ENCODE measurements at regions not wholly inside any gene's neighbourhood (a gene's known extent, or its start where the extent isn't known, plus 50 kb on each side); places are given as distances from the start of the nearest gene placed in this dataset.

- Histone ChIP-seq H3K9ac (ENCODE audit: low read depth in 1 of 2, low read length in 2 of 2) (no peak overlapping the region), H3K4me1 (ENCODE audit: control insufficient read depth in 4 of 4, insufficient read depth in 4 of 4, low read length in 3 of 4) (no peaks in the 10 kb centered on the region), H3K36me3 (ENCODE audit: control insufficient read depth in 4 of 4, insufficient read depth in 3 of 4, low read depth in 1 of 4, low read length in 3 of 4) (no peaks in the 10 kb centered on the region), H3K4me3 (ENCODE audit: low read depth in 1 of 3, low read length in 3 of 3) (no peak overlapping the region), H3K27me3 (ENCODE audit: control insufficient read depth in 4 of 4, insufficient read depth in 4 of 4, low read length in 3 of 4) (no peaks in the 10 kb centered on the region), H3K27ac (ENCODE audit: low read depth in 1 of 2, low read length in 2 of 2) (no peak overlapping the region), H3K9me3 (ENCODE audit: control insufficient read depth in 4 of 4, low read length in 3 of 4) (no peaks in the 10 kb centered on the region)
- no peak for TF ChIP-seq TAF1 (conservative IDR thresholded peaks at IDR 0.05)
- no peak for TF ChIP-seq YY1 (IDR thresholded peaks at IDR 0.05)
- TF ChIP-seq EGR1 (IDR thresholded peaks at IDR 0.05; ENCODE audit: low read depth in 2 of 2), result no peak
- no peak for TF ChIP-seq HNF4G (IDR thresholded peaks at IDR 0.05)
- TF ChIP-seq, protein P1, sequence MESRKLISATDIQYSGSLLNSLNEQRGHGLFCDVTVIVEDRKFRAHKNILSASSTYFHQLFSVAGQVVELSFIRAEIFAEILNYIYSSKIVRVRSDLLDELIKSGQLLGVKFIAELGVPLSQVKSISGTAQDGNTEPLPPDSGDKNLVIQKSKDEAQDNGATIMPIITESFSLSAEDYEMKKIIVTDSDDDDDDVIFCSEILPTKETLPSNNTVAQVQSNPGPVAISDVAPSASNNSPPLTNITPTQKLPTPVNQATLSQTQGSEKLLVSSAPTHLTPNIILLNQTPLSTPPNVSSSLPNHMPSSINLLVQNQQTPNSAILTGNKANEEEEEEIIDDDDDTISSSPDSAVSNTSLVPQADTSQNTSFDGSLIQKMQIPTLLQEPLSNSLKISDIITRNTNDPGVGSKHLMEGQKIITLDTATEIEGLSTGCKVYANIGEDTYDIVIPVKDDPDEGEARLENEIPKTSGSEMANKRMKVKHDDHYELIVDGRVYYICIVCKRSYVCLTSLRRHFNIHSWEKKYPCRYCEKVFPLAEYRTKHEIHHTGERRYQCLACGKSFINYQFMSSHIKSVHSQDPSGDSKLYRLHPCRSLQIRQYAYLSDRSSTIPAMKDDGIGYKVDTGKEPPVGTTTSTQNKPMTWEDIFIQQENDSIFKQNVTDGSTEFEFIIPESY (IDR thresholded peaks at IDR 0.05), result no peak
- no peak for TF ChIP-seq GABPA (IDR thresholded peaks at IDR 0.05 in 1 of 2, conservative IDR thresholded peaks at IDR 0.05 in 1 of 2)
- no peak for TF ChIP-seq RAD21 (IDR thresholded peaks at IDR 0.05)
- no peak for TF ChIP-seq MAX (IDR thresholded peaks at IDR 0.05)
- TF ChIP-seq, protein P2, sequence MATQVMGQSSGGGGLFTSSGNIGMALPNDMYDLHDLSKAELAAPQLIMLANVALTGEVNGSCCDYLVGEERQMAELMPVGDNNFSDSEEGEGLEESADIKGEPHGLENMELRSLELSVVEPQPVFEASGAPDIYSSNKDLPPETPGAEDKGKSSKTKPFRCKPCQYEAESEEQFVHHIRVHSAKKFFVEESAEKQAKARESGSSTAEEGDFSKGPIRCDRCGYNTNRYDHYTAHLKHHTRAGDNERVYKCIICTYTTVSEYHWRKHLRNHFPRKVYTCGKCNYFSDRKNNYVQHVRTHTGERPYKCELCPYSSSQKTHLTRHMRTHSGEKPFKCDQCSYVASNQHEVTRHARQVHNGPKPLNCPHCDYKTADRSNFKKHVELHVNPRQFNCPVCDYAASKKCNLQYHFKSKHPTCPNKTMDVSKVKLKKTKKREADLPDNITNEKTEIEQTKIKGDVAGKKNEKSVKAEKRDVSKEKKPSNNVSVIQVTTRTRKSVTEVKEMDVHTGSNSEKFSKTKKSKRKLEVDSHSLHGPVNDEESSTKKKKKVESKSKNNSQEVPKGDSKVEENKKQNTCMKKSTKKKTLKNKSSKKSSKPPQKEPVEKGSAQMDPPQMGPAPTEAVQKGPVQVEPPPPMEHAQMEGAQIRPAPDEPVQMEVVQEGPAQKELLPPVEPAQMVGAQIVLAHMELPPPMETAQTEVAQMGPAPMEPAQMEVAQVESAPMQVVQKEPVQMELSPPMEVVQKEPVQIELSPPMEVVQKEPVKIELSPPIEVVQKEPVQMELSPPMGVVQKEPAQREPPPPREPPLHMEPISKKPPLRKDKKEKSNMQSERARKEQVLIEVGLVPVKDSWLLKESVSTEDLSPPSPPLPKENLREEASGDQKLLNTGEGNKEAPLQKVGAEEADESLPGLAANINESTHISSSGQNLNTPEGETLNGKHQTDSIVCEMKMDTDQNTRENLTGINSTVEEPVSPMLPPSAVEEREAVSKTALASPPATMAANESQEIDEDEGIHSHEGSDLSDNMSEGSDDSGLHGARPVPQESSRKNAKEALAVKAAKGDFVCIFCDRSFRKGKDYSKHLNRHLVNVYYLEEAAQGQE (IDR thresholded peaks at IDR 0.05), result no peak
- no peak for DNase-seq (ENCODE audit: low spot score)
- WGBS, result 65% methylated on average over 3 of the region's 3 CpGs
These were observed 318.4 kb downstream of the CWC27 start for GRCh38 chr5:65087154-65087553.

DNA sequence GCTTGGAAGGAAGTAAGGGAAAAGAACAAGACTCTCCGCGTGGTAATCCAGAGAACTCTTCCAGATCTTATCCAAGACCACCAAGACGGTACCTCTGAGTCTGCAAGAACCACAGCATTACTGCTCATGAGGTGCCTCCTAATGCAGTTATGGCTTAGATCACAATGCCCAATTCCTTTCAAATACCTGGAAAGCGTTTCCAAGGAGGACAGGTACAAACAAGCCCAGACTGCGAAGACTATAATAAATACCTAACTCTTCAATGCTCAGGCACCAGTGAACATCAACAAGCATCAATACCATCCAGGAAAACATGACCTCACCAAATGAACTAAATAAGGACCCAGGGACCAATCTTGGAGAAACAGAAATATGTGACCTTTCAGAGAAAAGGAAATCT lies 325.5 kb downstream of the CWC27 start:
- DNase-seq (ENCODE audit: low spot score), result no peak
- Histone ChIP-seq H3K27me3 (ENCODE audit: control insufficient read depth in 4 of 4, insufficient read depth in 4 of 4, low read length in 3 of 4) (no peaks in the 10 kb centered on the region), H3K4me3 (ENCODE audit: low read depth in 1 of 3, low read length in 3 of 3) (no peak overlapping the region), H3K27ac (ENCODE audit: low read depth in 1 of 2, low read length in 2 of 2) (no peak overlapping the region), H3K4me1 (ENCODE audit: control insufficient read depth in 4 of 4, insufficient read depth in 4 of 4, low read length in 3 of 4) (no peaks in the 10 kb centered on the region), H3K9ac (ENCODE audit: low read depth in 1 of 2, low read length in 2 of 2) (no peak overlapping the region), H3K9me3 (ENCODE audit: control insufficient read depth in 4 of 4, low read length in 3 of 4) (no peaks in the 10 kb centered on the region), H3K36me3 (ENCODE audit: control insufficient read depth in 4 of 4, insufficient read depth in 3 of 4, low read depth in 1 of 4, low read length in 3 of 4) (no peaks in the 10 kb centered on the region)
- TF ChIP-seq, protein P1 (IDR thresholded peaks at IDR 0.05), result no peak
- TF ChIP-seq RXRA (IDR thresholded peaks at IDR 0.05) (no peak), EGR1 (IDR thresholded peaks at IDR 0.05; ENCODE audit: low read depth in 2 of 2) (no peak), MAX (IDR thresholded peaks at IDR 0.05) (no peak), HNF4G (IDR thresholded peaks at IDR 0.05) (no peak), SP1 (IDR thresholded peaks at IDR 0.05) (no peak), ATF3 (IDR thresholded peaks at IDR 0.05) (no peak), FOXA1 (IDR thresholded peaks at IDR 0.05) (no peak), JUND (IDR thresholded peaks at IDR 0.05) (no peak), YY1 (IDR thresholded peaks at IDR 0.05) (no peak), TAF1 (conservative IDR thresholded peaks at IDR 0.05) (no peak), GABPA (IDR thresholded peaks at IDR 0.05 in 1 of 2, conservative IDR thresholded peaks at IDR 0.05 in 1 of 2) (no peak)
- WGBS, result 79% methylated on average over 5 of the region's 5 CpGs

Measured in liver (tissue), 7 donors.